Type B pancreatic cell (in vitro differentiated cells): ENCODE measurements at regions not wholly inside any gene's neighbourhood (a gene's known extent, or its start where the extent isn't known, plus 50 kb on each side); places are given as distances from the start of the nearest gene placed in this dataset.

Experiments used
- DNase-seq: peaks from one replicate; pipeline ENCODE4 v3.0.0; 2021; ENCODE audit warnings: mixed read lengths; ENCODE audit not compliant: unreplicated experiment; ENCODE audit errors: extremely low spot score
- H3K27ac Mint-ChIP-seq: 2 replicates; pipeline ENCODE4 v1.8.0; 2021; ENCODE audit warnings: mild to moderate bottlenecking, mixed read lengths
- H3K27me3 Mint-ChIP-seq: 2 replicates; pipeline ENCODE4 v1.8.0; 2021; ENCODE audit warnings: mixed read lengths
- H3K36me3 Mint-ChIP-seq: 2 replicates; pipeline ENCODE4 v1.8.0; 2021; ENCODE audit warnings: mixed read lengths
- H3K4me1 Mint-ChIP-seq: one replicate; pipeline ENCODE4 v1.8.0; 2021; ENCODE audit warnings: mixed read lengths; ENCODE audit not compliant: unreplicated experiment
- H3K4me3 Mint-ChIP-seq: 2 replicates; pipeline ENCODE4 v1.8.0; 2021; ENCODE audit warnings: mild to moderate bottlenecking, mixed read lengths
- H3K9me3 Mint-ChIP-seq: 2 replicates; pipeline ENCODE4 v1.8.0; 2021; ENCODE audit warnings: mixed read lengths
- TF ChIP-seq, protein P1 (sequence below): fragments of 200-600 bp; sonication (generic); conservative IDR thresholded peaks from 2 replicates; pipeline ENCODE4 v1.5.0; 2021; ENCODE audit warnings: antibody characterized with exemption, mild to moderate bottlenecking

DNA sequence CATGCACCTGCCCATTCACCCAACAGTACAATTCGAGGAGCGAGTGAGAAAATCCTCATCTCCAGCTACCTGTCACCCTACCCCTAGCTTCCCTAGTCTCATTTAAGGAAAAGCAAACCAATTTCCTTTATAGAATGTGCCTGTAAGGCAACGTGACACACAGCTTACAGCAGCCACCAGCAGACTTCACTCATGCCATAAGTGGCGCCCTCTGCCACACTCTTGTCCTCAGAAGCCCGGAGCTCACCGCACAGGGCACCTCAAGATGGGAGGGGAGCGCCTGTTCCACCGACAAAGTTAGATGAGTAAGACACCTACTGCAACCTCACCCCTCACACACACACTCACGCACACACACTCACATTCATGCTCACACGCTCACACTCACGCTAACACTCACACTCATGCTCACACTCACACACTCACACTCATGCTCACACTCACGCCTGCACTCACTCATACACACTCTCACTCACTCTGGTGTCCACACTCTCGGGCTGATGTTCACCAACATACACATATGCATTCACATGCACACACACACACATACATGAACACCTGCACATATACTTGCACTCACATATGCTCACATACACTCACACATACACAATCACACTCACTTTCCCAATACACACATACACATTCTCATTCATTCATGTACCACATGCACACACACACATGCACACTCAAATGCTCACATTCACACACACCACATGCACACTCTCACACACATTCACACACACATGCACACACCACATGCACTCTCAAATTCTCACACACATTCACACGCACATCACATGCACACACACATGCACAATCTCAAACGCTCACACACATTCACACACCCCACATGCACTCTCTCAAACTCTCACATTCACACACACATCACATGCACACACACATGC lies 170.7 kb downstream of the PSMG1 start:
- Mint-ChIP-seq H3K36me3 (no peaks in the 10 kb centered on the region), H3K4me3 (no peak overlapping the region), H3K4me1 (peaks cover 15% of the 10 kb centered on the region), H3K27me3 (no peaks in the 10 kb centered on the region), H3K27ac (no peak overlapping the region), H3K9me3 (no peaks in the 10 kb centered on the region)
- no peak for DNase-seq
- TF ChIP-seq, protein P1, sequence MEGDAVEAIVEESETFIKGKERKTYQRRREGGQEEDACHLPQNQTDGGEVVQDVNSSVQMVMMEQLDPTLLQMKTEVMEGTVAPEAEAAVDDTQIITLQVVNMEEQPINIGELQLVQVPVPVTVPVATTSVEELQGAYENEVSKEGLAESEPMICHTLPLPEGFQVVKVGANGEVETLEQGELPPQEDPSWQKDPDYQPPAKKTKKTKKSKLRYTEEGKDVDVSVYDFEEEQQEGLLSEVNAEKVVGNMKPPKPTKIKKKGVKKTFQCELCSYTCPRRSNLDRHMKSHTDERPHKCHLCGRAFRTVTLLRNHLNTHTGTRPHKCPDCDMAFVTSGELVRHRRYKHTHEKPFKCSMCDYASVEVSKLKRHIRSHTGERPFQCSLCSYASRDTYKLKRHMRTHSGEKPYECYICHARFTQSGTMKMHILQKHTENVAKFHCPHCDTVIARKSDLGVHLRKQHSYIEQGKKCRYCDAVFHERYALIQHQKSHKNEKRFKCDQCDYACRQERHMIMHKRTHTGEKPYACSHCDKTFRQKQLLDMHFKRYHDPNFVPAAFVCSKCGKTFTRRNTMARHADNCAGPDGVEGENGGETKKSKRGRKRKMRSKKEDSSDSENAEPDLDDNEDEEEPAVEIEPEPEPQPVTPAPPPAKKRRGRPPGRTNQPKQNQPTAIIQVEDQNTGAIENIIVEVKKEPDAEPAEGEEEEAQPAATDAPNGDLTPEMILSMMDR, result no peak

DNA sequence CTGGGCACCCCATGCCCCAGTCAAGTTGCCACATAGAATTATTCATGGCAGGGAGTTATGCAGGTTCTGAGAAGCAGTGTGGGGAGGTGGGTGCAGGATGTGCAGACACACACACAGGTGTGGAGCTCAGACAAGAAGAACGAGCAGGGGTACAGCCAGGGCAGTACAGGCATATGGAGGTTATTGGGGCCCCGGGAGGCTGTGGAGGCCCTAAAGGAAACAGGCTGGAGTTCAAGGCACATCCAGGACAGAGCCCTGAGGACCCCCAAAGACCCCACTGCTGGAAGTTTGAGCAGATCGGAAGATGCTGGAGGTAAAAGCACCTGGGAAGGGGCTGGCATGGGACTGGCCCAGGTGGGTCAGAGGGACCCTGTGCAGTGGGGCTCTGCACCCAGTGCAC lies 171.3 kb downstream of the PSMG1 start:
- Mint-ChIP-seq H3K4me3 (no peak overlapping the region), H3K36me3 (no peaks in the 10 kb centered on the region), H3K4me1 (peaks cover 15% of the 10 kb centered on the region), H3K27ac (no peak overlapping the region), H3K9me3 (no peaks in the 10 kb centered on the region), H3K27me3 (no peaks in the 10 kb centered on the region)
- TF ChIP-seq, protein P1, result no peak
- DNase-seq, result no peak

DNA sequence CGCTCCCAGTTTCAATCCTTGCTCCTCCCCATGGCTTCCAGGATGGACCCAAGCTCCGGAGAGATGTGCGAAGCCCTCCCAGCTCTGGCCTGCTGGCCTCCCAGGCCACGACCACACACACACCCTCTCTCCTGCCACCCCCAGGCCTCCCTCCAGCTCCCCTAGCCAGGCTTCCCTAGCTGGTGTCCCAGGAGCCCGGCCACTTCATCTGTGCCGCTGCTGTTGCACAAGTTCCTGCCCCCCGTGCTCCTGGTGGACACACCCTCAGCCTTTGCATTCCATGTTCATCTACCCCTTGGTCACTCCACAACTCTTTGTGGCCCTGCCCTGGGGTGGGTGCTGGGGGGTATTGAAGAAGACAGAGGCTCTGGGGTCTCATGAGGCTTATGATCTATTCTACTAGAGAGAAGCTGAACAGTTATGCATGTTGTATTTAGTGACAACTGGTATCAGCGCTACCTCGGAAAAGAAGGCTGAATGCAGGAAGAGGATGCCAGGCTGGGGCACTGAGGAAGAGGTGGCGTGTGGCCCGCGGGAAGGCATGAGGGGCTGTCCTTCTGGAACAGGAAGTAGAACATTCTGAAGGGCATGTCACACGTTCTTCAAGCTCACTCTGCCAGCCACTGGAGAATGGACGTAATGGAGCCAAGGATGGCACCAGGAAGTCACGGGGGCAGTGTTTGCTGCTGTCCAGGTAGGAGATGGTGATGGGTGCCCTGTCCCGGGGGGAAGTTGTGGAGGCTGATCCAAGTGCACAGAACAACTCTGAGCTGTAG lies 172.4 kb downstream of the PSMG1 start:
- Mint-ChIP-seq H3K27ac (no peak overlapping the region), H3K27me3 (no peaks in the 10 kb centered on the region), H3K36me3 (no peaks in the 10 kb centered on the region), H3K4me3 (no peak overlapping the region), H3K9me3 (no peaks in the 10 kb centered on the region), H3K4me1 (peaks cover 14% of the 10 kb centered on the region)
- TF ChIP-seq, protein P1, result no peak
- no peak for DNase-seq

DNA sequence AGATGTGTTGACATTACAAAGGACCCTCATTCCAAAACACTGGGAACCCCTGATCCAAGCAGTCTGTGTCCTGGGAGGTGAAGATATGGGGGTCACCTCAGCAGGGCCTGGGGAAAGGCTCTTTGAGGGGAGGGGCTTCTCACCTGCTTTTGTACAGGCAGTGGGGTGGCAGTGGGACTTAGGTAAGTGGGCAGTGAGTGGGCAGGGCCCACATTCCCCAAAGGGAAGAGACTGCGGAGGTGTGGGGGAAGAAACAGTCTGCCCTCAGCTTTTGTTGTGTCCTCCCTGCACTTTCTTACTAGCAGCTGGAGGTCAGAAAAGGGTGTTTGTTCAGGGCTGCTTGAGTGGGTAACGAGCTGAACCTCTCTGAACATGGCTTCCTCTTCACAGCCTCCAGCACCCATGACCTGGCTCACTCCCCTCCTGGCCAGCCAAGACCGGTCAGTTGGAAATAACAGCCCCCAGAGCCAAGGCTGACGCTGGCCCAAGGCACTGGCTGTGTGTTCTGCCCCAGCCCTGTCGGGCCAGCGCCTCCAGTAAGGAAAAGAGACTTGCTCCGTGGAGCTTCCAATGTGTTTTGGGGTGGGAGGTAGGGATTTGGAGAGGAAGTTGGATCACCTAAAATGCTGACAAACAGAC lies 173.5 kb downstream of the PSMG1 start:
- Mint-ChIP-seq H3K36me3 (no peaks in the 10 kb centered on the region), H3K9me3 (no peaks in the 10 kb centered on the region), H3K4me3 (no peak overlapping the region), H3K27ac (no peak overlapping the region), H3K4me1 (peaks cover 21% of the 10 kb centered on the region), H3K27me3 (no peaks in the 10 kb centered on the region)
- DNase-seq, result no peak
- TF ChIP-seq, protein P1, result no peak

DNA sequence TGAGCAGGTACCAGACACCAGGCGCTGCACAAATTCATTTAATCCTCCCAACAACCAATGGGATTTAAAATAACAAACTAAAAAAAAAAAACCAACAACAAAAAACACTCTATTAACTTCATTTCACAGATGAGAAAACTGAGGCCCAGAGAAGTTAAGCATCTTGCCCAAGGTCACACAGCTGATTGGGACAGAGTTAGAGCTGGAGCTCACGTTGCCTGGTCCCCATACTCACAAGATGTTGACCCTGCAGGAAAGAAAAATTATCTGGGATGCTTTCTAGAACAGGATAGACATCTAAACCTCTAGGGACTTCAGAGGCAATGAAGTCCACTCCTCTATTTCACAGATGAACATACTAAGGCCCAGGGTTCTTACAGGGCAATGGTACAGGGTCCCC lies 175.3 kb downstream of the PSMG1 start:
- H3K9me3 Mint-ChIP-seq, result no peaks in the 10 kb centered on the region
- H3K4me1 Mint-ChIP-seq, result peaks cover 32% of the 10 kb centered on the region
- TF ChIP-seq, protein P1, result no peak
- H3K27me3 Mint-ChIP-seq, result no peaks in the 10 kb centered on the region
- DNase-seq, result no peak
- H3K36me3 Mint-ChIP-seq, result no peaks in the 10 kb centered on the region
- no peak overlapping the region for H3K27ac Mint-ChIP-seq
- H3K4me3 Mint-ChIP-seq, result no peak overlapping the region
